ENCODE measurements at regions not wholly inside any gene's neighbourhood (a gene's known extent, or its start where the extent isn't known, plus 50 kb on each side); places are given as distances from the start of the nearest gene placed in this dataset.

DNA sequence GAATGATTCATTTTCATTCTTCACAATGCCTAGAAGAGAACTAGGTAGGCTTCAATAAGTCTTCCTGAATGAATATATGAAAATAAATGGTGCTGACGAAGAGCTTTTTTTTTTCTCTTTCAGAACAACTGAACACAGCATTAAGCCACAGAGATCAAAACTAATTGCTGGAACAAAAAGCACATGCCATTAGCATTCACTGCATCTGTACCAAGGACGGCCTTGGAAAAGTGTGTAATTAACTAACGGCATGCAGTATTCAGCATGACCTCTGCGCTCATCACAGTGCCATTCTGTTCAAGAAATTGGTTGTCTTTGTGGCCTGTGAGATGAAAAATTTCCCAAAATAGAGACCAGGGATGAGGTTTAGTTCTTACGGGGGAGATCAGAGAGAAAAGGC, 99.3 kb downstream of the NUDT12 start:
- TF ChIP-seq, protein P1, sequence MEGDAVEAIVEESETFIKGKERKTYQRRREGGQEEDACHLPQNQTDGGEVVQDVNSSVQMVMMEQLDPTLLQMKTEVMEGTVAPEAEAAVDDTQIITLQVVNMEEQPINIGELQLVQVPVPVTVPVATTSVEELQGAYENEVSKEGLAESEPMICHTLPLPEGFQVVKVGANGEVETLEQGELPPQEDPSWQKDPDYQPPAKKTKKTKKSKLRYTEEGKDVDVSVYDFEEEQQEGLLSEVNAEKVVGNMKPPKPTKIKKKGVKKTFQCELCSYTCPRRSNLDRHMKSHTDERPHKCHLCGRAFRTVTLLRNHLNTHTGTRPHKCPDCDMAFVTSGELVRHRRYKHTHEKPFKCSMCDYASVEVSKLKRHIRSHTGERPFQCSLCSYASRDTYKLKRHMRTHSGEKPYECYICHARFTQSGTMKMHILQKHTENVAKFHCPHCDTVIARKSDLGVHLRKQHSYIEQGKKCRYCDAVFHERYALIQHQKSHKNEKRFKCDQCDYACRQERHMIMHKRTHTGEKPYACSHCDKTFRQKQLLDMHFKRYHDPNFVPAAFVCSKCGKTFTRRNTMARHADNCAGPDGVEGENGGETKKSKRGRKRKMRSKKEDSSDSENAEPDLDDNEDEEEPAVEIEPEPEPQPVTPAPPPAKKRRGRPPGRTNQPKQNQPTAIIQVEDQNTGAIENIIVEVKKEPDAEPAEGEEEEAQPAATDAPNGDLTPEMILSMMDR (IDR thresholded peaks at IDR 0.05; ENCODE audit: low read depth, low read length, missing control alignments): no peak
- Histone ChIP-seq H3K36me3 (replicated peaks) (no peaks in the 10 kb centered on the region), H3K27me3 (replicated peaks) (no peaks in the 10 kb centered on the region), H3K27ac (no peak overlapping the region), H3K4me3 (ENCODE audit: low read depth, low read length) (no peak overlapping the region)
- in situ Hi-C loops (cut with HindIII; ENCODE audit: low pct_ligation_motif_present, low sequenced_read_pairs): no loop called here
- no peak for DNase-seq

DNA sequence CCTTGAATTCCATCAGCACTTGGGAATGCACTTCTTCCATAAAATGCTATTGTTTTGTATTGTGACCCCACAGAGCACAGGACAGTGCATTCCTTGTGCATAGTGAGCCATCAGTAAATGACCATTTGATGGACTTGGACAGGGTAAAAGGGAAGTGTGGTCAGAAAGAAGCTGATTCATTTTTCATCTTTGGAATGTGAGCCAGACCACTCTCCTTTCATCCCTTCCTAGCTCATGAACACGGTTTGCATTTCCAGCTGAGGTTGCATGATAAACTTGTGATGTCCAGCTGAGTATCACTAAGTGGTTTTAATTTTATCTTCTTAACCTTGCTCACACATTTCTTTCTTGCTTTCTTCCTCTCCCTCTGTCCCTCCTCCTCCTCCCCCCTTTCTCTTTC, 101.3 kb downstream of the NUDT12 start:
- H3K27ac ChIP-seq: no peak overlapping the region
- TF ChIP-seq, protein P1 (IDR thresholded peaks at IDR 0.05; ENCODE audit: low read depth, low read length, missing control alignments): no peak
- no peaks in the 10 kb centered on the region for H3K36me3 ChIP-seq (replicated peaks)
- no peaks in the 10 kb centered on the region for H3K27me3 ChIP-seq (replicated peaks)
- no peak overlapping the region for H3K4me3 ChIP-seq (ENCODE audit: low read depth, low read length)
- peak; percentile 78 for DNase-seq
- in situ Hi-C loops (cut with HindIII; ENCODE audit: low pct_ligation_motif_present, low sequenced_read_pairs): no loop called here

DNA sequence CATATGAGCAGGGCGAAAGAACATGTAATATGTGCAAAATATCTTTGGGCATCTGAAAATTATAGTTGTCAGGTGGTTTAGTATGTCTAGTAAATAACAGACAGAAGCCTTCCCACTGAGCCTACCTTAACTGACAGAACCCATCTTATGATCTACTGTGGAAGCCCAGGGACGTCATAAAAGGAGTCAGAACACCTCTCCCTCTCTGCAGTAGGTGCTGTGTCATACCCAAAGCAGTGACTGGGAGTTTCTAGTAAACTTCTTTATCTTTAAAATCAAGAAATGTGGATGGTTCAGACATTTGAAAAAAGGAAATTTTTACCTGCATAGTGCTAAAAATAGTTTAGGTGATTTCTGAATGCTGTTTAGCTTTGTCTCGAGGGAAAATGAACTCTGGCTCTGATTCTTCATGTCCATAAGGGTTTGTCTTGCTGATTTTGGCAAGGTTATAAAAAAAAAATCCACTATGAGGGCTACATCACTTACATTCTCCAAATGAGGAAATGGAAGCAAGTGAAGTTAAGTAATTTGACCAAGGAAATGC, 104.0 kb downstream of the NUDT12 start:
- no peaks in the 10 kb centered on the region for H3K27me3 ChIP-seq (replicated peaks)
- TF ChIP-seq, protein P1 (IDR thresholded peaks at IDR 0.05; ENCODE audit: low read depth, low read length, missing control alignments): no peak
- no peak overlapping the region for H3K4me3 ChIP-seq (ENCODE audit: low read depth, low read length)
- in situ Hi-C loops (cut with HindIII; ENCODE audit: low pct_ligation_motif_present, low sequenced_read_pairs): no loop called here
- DNase-seq: no peak
- H3K27ac ChIP-seq: no peak overlapping the region
- no peaks in the 10 kb centered on the region for H3K36me3 ChIP-seq (replicated peaks)

DNA sequence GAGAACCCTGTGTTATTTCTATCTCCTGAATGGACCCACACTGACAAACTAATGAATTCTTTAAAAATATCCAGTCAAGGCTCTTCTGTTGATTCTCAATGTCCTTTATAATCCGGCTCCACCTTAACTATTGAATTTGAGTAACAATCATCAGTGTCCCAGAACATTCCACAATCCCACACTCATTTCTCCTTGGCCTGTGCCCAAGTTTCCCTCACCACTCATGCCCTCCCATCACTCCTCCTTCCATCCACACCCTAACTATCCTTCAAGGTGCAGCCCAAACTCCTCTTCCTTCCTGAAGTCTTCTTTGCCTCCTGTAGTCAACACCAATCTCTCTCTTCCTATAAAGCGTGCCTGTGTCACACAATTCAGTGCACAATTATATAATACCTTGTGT, 106.1 kb downstream of the NUDT12 start:
- in situ Hi-C loops (cut with HindIII; ENCODE audit: low pct_ligation_motif_present, low sequenced_read_pairs): no loop called here
- Histone ChIP-seq H3K27ac (no peak overlapping the region), H3K36me3 (replicated peaks) (no peaks in the 10 kb centered on the region), H3K27me3 (replicated peaks) (no peaks in the 10 kb centered on the region), H3K4me3 (ENCODE audit: low read depth, low read length) (no peak overlapping the region)
- no peak for DNase-seq
- TF ChIP-seq, protein P1 (IDR thresholded peaks at IDR 0.05; ENCODE audit: low read depth, low read length, missing control alignments): no peak

DNA sequence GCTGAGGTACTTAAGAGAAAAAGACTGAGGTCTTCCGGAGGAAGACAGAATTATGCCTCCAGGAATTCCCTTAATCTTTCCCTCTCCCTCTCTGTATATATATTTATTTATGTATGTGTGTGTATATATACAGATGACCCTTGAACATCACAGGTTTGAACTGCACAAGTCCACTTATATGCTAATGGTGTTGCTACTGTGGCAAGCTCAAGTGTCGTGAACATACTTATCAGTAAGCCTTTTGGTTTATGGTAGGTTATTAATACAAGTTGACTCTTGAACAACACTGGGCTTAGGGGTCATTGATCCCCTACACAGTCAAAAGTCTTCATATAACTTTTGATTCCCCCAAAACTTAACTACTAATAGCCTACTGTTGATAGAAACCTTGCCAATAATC, 106.8 kb downstream of the NUDT12 start:
- TF ChIP-seq, protein P1 (IDR thresholded peaks at IDR 0.05; ENCODE audit: low read depth, low read length, missing control alignments): no peak

DNA sequence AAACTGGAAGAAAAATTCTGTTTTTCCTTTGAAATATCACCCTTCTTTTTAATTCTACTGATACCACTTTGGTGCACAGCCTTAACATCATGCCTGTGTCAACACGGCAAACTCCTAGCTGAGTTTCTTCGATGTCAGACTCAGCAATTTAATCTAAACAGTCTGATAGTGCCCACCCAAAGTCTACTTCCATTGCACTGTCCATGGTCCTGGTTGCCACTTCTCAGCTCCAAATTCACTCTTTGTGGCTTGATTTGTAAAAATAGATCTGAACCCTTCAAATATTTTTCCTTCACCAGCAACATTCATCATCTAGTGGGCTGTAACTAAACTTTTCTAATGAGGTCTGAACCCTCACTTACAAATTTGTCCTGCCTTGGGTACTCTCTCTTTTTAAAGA, 107.8 kb downstream of the NUDT12 start:
- in situ Hi-C loops (cut with HindIII; ENCODE audit: low pct_ligation_motif_present, low sequenced_read_pairs): no loop called here
- TF ChIP-seq, protein P1 (IDR thresholded peaks at IDR 0.05; ENCODE audit: low read depth, low read length, missing control alignments): no peak
- Histone ChIP-seq H3K27ac (no peak overlapping the region), H3K36me3 (replicated peaks) (no peaks in the 10 kb centered on the region), H3K27me3 (replicated peaks) (no peaks in the 10 kb centered on the region), H3K4me3 (ENCODE audit: low read depth, low read length) (no peak overlapping the region)
- no peak for DNase-seq

More for the DNA sequence above, 106.8 kb downstream of the NUDT12 start:
- in situ Hi-C loops (cut with HindIII; ENCODE audit: low pct_ligation_motif_present, low sequenced_read_pairs): no loop called here
- no peak overlapping the region for H3K27ac ChIP-seq
- no peak for DNase-seq
- H3K27me3 ChIP-seq (replicated peaks): no peaks in the 10 kb centered on the region
- H3K36me3 ChIP-seq (replicated peaks): no peaks in the 10 kb centered on the region
- H3K4me3 ChIP-seq (ENCODE audit: low read depth, low read length): no peak overlapping the region

Data from brain microvascular endothelial cell (primary cell).